Upper lobe of right lung (tissue), 1 donor: ENCODE measurements at regions not wholly inside any gene's neighbourhood (a gene's known extent, or its start where the extent isn't known, plus 50 kb on each side); places are given as distances from the start of the nearest gene placed in this dataset.

ENCODE experiments used
- ATAC-seq: fragments of 200-7000 bp; cut with Tn5 transposase; one replicate; pipeline ENCODE4 v1.9.1; 2020; ENCODE audit warnings: mild to moderate bottlenecking, moderate library complexity
- DNase-seq: peaks from one replicate; pipeline ENCODE4 v3.0.0-alpha.2; 2020
- H3K27ac ChIP-seq: fragments of 200-600 bp; one replicate; pipeline ENCODE4 v1.8.0; 2022
- H3K27me3 ChIP-seq: fragments of 200-600 bp; one replicate; pipeline ENCODE4 v1.8.0; 2022; ENCODE audit warnings: mild to moderate bottlenecking
- H3K36me3 ChIP-seq: fragments of 200-600 bp; one replicate; pipeline ENCODE4 v1.8.0; 2022
- H3K4me1 ChIP-seq: fragments of 200-600 bp; one replicate; pipeline ENCODE4 v1.8.0; 2022
- H3K4me3 ChIP-seq: fragments of 200-600 bp; one replicate; pipeline ENCODE4 v1.8.0; 2022; ENCODE audit warnings: mild to moderate bottlenecking
- H3K9me3 ChIP-seq: fragments of 200-600 bp; one replicate; pipeline ENCODE4 v1.8.0; 2022
- intact Hi-C: fragments of 100-400 bp; cut with DNase I; formaldehyde crosslinking; loops from one replicate; pipeline ENCODE4 v1.11.0; 2022
- TF ChIP-seq, protein P1 (sequence below): fragments of 200-600 bp; IDR thresholded peaks from one replicate; pipeline ENCODE4 v1.8.0; 2022; ENCODE audit warnings: antibody characterized with exemption
- donor health status: DM: no; HTN: yes; CAD: no; lungs with severe emphysema.

DNA sequence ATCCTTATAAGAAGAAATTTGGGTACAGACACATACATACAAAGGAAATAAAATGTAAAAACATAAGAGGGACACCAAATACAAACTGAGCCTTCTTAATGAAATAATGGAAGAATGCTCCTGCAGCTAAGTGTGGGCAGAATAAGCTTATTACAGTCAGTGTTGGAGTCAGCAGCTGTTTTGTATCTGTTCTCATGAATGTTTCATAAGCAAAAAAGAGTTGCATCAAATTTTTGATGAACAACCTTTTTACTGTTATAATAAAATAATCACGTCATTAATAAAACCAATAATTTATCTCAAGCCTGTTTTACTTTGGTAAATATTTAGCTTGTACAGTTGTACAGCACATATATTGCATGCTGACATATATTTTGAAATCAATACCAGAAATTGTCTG, 545.6 kb downstream of the LRRC70 start:
- Histone ChIP-seq H3K27ac (no peak overlapping the region), H3K27me3 (no peaks in the 10 kb centered on the region), H3K4me3 (no peak overlapping the region), H3K4me1 (no peaks in the 10 kb centered on the region), H3K36me3 (no peaks in the 10 kb centered on the region), H3K9me3 (no peaks in the 10 kb centered on the region)
- TF ChIP-seq, protein P1, sequence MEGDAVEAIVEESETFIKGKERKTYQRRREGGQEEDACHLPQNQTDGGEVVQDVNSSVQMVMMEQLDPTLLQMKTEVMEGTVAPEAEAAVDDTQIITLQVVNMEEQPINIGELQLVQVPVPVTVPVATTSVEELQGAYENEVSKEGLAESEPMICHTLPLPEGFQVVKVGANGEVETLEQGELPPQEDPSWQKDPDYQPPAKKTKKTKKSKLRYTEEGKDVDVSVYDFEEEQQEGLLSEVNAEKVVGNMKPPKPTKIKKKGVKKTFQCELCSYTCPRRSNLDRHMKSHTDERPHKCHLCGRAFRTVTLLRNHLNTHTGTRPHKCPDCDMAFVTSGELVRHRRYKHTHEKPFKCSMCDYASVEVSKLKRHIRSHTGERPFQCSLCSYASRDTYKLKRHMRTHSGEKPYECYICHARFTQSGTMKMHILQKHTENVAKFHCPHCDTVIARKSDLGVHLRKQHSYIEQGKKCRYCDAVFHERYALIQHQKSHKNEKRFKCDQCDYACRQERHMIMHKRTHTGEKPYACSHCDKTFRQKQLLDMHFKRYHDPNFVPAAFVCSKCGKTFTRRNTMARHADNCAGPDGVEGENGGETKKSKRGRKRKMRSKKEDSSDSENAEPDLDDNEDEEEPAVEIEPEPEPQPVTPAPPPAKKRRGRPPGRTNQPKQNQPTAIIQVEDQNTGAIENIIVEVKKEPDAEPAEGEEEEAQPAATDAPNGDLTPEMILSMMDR: no peak
- intact Hi-C loops: no loop called here
- ATAC-seq: no peak
- no peak for DNase-seq

DNA sequence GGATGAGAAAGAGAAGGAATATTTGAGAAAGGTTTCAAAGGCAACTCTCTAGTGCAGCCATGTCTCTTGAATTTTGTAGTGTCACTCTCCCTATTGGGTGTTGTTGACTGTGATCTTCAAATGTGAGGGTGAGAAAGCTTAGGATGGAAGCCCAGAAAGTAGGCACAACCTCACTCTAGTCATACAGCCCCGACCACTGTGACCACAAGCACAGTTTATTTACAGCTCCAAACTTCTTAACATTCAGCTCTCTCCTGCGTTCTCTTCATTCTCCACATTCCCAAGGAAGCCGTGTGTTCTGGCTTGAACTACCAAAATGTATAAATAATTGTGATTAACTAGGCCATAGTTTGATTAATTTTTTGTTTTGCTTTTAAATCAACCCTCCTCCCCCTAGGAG, 542.9 kb downstream of the LRRC70 start:
- no peaks in the 10 kb centered on the region for H3K4me1 ChIP-seq
- no peaks in the 10 kb centered on the region for H3K27me3 ChIP-seq
- H3K4me3 ChIP-seq: no peak overlapping the region
- H3K27ac ChIP-seq: no peak overlapping the region
- no peaks in the 10 kb centered on the region for H3K36me3 ChIP-seq
- H3K9me3 ChIP-seq: no peaks in the 10 kb centered on the region
- ATAC-seq (no peak), DNase-seq (no peak)
- intact Hi-C loops: no loop called here
- TF ChIP-seq, protein P1: no peak

DNA sequence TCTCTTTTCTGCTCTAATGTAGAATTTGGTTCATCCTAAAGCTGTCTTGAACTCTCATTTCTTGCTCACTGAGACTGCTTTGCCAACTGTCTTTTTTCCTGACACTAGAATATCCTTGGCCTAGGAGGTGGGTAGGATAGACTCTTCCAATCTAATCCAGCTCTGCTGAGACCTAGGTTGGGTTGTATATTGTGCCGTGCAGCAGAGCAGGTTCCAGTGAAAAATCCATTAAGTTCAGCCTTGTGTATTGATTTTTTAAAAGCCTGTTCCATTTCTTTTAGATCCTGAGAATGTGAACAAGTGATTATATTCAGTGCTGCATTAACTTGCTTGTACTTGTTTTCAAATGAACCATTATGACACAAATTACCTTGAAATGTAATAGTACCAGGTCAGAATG, 539.6 kb downstream of the LRRC70 start:
- H3K9me3 ChIP-seq: no peaks in the 10 kb centered on the region
- no peaks in the 10 kb centered on the region for H3K4me1 ChIP-seq
- no peak for DNase-seq
- H3K27ac ChIP-seq: no peak overlapping the region
- no peak overlapping the region for H3K4me3 ChIP-seq
- intact Hi-C loops: no loop called here
- H3K27me3 ChIP-seq: no peaks in the 10 kb centered on the region
- ATAC-seq: no peak
- TF ChIP-seq, protein P1: no peak
- no peaks in the 10 kb centered on the region for H3K36me3 ChIP-seq

DNA sequence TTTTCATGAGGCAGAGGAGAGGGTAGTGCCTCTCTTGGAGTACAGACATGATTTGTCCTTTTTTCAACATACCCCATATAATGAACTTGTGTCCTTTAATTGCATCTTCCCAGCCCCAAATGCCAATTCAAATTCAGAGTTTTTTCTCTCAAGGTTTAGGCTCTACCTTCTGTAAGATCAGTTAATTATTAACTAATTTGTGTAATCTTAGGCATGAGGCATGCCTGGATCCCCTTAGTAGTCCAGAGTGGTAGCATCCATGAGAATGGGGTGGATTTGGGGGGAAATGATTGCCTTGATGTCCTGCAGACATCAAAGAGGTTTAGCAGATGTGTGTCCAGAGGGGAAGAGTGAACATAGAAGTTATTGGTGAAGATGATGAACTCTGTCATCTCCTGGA, 533.3 kb downstream of the LRRC70 start:
- no peak overlapping the region for H3K27ac ChIP-seq
- intact Hi-C loops: no loop called here

DNA sequence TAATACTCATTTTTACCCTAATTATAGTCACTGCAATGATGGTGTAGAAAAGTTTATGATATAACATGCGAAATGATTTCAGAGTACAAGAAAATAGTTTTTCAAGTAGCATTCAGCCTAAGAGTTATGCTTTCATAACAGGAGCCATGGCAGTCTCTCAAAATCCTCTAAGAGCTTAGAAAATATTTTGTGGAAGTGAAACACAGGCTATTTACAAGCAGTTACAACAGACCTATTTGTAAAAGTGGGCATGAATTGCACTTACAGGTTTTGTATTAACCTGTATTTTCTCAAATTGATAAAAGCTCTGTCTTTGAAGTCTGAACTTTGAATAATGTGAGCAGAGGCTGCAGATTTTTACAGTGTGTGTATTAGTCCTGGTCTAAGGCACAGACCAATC, 523.3 kb downstream of the LRRC70 start:
- intact Hi-C loops: no loop called here
- Histone ChIP-seq H3K9me3 (no peaks in the 10 kb centered on the region), H3K27ac (no peak overlapping the region), H3K27me3 (no peaks in the 10 kb centered on the region), H3K4me1 (no peaks in the 10 kb centered on the region), H3K4me3 (no peak overlapping the region), H3K36me3 (no peaks in the 10 kb centered on the region)
- TF ChIP-seq, protein P1: no peak
- no peak for ATAC-seq
- DNase-seq: no peak

More for the DNA sequence above, 533.3 kb downstream of the LRRC70 start:
- TF ChIP-seq, protein P1: no peak
- Histone ChIP-seq H3K36me3 (no peaks in the 10 kb centered on the region), H3K27me3 (no peaks in the 10 kb centered on the region), H3K4me1 (no peaks in the 10 kb centered on the region), H3K4me3 (no peak overlapping the region), H3K9me3 (no peaks in the 10 kb centered on the region)
- DNase-seq: no peak
- ATAC-seq: no peak

DNA sequence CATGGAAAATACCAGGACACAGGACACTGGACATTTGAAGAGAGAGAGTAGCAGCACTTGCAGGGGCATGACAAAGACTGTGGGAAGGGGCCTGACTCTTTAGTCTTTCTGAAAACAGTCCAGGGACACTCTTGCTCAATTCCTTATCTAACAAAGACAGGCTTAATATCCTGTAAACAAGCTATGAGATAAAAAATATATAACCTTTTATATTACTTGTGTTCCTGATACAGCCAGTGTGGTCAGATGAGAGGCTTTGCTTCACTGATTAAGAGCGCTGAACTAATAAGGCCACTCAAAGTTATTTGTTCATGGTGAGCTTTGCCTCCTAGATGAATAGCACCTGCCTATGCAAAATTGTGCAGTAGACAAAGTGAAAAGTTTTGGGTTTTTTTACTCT, 518.7 kb downstream of the LRRC70 start:
- intact Hi-C loops: no loop called here
- TF ChIP-seq, protein P1: no peak
- Histone ChIP-seq H3K27ac (no peak overlapping the region), H3K4me3 (no peak overlapping the region), H3K36me3 (no peaks in the 10 kb centered on the region), H3K9me3 (no peaks in the 10 kb centered on the region), H3K27me3 (no peaks in the 10 kb centered on the region), H3K4me1 (no peaks in the 10 kb centered on the region)
- ATAC-seq (no peak), DNase-seq (no peak)
